Activated CD4-positive, CD25-positive, alpha-beta regulatory T cell (primary cell): ENCODE measurements at regions not wholly inside any gene's neighbourhood (a gene's known extent, or its start where the extent isn't known, plus 50 kb on each side); places are given as distances from the start of the nearest gene placed in this dataset.

Experiments used
- DNase-seq, 4 experiments: peaks; one replicate each; lab custom pipeline; 2025; lab: John Stamatoyannopoulos, UW

DNA sequence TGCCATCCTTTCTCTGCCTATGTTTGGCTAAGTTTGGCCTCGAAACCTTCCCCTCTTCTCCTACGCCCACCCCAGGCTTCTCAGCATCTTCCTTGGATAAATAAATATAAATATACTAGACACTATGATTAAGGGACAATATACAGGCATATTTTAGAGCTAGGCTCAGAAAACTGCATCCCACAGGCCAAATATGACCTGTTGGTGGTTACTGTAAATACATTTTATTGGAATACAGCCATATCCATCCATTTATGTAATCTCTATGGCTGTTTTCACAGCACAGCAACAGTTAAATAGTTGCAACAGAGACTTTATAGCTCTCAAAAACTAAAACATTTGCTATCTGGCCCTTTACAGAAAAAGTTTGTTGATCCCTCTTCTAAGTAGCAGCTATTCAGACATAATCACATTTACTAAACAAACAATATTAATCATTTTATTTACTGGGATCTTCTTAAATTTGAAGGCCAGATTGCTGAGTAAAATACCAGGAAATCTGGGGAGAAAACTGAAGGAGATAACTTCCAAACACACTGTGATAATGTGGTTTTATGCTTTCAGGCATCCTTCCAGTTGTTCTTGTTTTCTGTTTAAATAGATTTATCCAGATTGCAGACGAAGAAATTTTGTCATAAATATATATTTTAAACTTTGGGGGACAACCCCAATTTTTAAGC lies 269.7 kb upstream of the THRB start:
- no peak for DNase-seq

DNA sequence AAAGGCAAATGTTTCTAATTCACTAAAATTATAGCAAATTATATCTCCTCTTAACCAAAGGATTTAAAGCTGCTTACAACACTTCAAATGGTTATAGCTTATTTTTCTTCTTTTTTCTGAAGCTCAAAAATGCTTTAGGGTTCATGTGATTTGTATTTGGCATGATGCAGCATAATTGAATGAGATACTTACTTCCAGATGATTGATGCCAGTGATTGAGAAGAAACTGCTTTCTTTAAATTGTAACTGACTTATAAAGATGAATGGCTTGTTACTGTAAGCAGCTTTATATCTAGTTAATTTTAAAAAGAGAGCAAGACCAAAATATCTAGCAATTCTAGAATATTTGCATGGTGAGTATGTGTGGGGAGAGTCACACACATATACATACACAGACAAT lies 270.7 kb upstream of the THRB start:
- no peak for DNase-seq

DNA sequence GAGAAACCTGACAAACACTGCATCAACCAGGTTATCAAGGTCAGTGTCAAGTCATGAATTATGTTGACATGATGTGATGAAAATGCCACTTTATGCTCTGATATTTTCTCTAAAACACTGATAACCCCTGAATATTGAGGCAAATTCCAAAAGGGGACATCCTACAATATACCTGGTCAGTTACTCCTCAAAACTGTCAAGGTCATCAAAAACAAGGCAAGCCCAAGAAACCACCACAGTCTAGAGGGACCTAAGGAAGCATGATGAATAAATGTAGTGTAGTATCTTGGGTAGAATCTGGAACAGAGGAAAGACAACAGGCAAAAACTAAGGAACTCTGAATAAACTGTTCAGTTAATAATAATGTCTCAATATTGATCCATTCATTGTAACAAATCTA lies 275.3 kb upstream of the THRB start:
- no peak for DNase-seq

DNA sequence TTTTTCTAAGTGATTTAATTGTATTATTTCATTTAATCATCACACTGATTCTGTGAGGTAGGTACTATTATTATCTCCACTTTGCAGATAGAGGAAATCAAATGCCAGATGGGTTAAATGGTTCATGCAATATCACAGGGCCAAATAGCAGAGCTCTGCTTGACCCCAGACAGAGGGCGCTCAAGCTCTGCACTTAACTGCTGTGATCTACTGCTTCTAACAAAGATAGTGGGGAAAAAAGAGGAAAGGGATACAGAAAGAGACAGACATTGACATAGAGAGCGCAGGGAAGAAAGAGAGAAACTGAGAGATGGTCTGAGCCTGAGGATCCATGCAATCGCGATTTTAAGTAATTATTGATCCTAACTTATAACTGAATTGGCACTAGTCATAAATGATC lies 279.1 kb upstream of the THRB start:
- no peak for DNase-seq

DNA sequence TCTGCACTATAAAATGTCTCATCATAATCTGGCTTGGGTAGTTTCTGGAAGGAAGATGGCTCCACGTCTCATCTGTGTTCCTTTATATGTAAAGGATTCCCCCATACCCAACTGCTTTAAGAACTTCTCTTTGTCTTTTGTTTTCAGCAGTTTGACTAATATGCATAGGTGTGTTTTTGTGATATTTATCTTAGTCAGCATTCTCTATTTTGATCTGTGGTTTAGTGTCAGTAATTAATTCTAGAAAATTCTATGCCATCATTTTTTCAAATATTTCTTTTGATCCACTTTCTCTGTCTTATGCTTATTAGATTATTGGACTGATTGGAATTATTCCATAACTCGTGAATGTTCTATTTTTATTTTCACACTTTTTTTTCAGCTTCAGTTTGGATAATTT lies 286.3 kb upstream of the THRB start:
- no peak for DNase-seq

DNA sequence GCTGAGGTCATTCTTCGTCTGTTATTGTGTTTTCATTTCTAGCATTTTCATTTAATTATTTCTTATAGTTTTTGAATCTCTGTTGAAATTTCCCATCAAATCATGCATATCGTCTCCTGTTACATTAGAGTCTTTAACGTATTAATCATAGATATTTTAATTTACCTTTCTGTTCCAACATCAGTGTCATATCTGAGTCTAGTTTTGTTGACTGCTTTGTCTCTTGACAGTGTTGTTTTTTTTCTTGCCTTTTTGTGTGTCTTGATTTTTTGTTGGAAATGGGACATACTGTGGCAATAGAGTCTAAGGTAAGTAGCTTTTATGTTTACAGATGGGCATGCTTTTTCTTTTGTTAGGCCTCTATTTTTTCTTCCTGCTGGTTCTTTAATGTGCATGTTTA lies 286.8 kb upstream of the THRB start:
- DNase-seq = no peak

DNA sequence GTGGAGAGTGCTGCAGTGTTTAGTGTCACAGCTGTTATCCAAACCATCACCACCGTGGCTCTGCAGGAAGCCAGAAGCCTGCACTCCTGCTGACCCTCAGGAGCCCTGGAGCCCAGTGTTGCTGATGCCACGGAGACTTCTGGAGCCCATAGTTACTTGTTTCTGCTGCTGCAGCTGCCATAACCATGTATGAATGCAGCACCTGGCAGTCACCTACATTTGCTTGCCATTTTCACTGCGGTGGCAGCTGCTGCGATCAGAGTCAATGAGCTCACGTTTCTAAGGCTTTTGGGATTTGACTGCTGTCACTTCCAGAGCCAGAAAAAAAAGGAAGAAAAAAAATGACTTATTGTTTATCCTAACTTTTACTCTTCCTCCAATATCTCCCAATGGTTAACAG lies 299.2 kb upstream of the THRB start:
- no peak for DNase-seq

DNA sequence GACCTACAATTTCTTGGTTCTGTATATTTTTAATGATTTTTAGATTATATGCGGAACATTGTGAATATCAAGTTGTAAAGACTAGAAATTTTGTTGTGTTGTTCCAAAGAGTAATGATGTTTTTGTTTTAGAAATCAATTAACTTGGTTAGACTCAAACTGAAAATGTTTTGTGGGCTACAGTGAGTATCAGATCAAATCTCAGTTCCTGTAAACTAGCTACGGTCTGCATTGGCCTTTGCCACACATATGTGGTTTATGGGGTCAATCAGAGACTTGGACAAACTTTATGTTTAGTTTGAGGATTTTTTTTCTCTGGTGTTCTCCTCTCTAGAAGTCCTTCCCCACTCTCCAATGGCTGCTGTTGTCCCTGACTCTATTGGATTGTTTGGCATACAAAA lies 308.0 kb upstream of the THRB start:
- DNase-seq = no peak

DNA sequence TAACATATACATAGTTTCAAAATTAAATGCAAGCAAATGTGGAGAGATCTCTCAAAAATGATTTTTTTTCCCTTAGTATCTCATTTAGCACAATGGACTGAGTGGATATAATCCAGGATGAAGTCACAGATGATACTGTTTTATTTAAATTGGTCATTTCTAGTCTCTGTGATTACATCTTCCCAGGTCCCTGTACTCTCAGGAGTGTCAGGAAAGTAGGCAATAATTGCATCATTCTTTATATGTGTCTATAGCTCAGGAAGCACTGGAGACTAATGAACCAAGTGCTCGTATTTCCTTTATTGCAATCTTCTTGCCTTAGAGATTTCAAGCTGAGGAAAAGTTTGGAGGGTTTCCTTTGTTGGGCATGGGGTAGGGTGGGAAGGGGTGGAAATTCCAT lies 309.4 kb upstream of the THRB start:
- no peak for DNase-seq

DNA sequence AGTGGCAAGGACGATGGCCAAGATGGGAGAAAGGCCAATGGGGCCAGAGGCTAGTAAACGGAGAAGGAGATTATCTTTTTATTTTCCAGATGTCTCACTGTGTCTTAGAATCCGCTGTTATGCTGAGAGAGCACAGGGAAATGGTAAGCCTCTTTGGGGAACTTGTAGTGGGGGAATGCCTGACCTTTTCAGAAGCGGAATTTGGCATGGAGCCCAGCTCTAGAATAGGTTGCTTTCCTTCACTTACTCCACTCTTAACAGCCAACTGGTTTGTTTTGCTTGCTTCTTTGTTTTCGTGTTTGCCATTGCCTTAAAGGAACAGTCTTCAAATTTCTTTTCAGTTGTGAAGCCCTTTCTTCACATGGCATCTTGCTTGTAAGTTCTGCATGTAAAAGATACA lies 316.2 kb upstream of the THRB start:
- DNase-seq = no peak

DNA sequence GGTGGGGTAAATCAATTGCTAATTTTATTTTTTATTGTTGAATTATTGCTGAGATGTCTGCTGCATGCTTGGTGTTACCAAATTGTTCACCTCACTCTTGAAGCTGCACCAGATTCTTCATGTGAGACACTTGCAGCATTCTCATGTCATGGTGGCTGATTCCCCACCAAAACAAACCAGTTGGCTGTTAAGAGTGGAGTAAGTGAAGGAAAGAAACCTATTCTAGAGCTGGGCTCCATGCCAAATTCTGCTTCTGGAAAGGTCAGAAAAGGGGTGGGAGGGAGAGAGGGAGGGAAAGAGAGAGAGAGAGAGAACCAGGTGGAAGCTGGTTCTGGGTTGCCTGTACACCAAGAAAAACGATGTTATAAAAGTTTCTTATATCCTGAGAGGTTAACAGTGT lies 317.5 kb upstream of the THRB start:
- no peak for DNase-seq

DNA sequence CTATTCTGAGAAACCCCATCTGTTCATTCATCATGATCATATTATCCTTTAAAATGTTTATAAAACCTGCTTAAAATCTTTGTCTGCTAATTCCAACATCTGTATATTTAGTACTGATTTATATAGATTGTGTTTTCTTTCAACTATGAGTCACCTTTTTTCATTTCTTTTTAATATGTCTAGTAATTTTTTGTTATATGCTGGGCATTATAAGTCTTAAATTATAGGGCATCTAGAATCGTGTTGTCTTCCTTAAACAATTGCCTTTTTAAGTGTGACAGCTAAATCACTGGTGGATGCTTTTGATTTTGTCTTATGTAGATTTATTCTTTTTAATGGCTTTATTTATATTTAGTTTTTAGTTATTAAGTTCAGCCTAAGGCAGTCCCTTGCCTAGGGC lies 323.4 kb upstream of the THRB start:
- no peak for DNase-seq

DNA sequence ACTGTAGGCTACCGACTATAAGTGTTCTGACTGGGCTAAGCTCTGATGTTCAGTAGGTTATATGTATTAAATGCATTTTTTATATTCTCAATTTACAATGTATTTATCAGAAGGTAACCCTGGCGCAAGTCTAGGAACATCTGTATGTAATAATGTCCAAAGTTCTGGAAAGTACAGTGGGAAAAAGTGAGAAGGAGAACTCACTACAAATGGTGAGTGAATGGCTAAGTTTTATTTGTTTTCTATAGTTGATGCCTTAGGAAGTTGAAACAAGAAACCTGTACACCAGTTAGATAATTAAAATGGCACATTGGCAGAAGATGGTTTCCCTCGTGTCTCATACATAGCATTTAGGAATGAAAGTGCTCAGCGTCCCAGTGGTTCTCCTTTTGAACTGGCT lies 333.4 kb upstream of the THRB start:
- DNase-seq = no peak

DNA sequence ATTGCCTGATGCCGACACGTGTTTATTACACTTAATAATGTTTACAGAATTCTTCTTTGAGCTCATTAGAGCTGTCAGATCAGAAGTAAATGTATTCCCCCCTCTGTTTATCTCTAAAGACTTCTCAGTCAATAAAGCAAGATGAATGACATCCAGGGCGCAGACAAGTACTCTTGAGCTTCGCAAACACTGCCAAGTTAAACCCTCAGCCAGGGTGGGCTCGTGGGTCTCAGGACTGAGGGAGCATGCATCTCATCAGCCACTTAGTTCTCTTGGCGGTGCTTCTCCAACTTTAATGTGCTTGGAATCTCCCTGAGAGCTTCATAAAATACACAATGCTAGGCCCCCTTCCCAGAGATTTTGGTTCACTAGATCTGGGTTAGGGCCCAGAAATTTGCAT lies 333.9 kb upstream of the THRB start:
- no peak for DNase-seq

DNA sequence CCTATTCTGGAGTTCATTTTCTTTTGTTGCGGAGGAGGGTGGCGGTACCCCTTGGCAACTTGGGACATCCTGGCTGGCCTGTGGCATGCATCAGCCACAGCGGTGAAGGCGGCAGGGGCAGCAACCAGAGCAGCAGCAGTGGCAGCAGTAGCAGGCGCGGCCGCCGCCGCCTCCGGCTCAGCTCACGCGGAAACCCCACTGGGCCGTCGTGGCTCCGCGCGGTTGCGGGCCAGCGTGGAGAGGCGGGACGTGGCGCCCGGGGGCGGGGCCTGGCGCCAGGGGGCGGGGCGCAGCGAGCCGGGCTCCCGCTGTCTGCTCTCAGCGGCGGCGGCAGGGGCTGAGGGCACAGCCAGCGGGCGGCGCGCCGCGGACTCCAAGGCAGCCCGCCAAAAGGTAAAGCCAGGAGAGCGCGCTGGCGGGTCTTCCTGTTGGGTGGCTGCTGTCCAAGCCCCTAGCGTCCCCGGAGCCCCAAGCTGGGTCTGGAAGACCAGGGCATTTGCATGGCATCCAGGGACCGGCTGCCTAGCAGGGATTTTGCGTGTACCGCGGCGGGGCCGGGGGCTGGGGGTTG lies 334.4 kb upstream of the THRB start:
- no peak for DNase-seq

DNA sequence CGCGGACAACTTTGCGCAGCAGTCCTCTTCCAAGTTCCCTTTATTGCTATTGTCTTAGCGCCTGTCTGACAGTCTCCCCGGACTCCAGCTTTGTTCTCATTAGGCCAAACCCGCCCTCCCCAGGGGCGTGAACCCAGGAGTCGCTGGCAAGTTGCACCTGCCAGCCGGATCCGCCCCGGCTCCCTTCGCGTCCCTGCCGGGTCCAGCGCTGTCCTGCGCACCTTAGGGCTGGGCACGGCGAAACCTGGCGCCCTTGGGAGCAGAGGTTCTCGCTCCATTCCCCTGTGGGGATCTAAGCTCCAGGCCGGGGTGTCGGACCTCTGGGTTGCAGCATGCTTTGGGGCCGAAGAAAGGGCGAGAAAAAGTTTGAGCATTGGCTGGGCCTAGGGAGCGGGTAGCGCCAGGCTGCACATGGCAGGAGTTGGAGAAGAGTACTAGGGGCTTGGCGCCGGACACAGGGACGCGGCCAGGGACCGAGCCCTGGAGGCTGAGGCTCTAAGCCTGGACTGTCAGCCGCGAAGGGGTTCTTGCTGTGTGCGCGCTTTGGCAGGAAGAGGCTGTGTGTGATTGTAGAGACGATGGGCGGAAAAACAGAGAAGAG lies 335.1 kb upstream of the THRB start:
- no peak for DNase-seq

DNA sequence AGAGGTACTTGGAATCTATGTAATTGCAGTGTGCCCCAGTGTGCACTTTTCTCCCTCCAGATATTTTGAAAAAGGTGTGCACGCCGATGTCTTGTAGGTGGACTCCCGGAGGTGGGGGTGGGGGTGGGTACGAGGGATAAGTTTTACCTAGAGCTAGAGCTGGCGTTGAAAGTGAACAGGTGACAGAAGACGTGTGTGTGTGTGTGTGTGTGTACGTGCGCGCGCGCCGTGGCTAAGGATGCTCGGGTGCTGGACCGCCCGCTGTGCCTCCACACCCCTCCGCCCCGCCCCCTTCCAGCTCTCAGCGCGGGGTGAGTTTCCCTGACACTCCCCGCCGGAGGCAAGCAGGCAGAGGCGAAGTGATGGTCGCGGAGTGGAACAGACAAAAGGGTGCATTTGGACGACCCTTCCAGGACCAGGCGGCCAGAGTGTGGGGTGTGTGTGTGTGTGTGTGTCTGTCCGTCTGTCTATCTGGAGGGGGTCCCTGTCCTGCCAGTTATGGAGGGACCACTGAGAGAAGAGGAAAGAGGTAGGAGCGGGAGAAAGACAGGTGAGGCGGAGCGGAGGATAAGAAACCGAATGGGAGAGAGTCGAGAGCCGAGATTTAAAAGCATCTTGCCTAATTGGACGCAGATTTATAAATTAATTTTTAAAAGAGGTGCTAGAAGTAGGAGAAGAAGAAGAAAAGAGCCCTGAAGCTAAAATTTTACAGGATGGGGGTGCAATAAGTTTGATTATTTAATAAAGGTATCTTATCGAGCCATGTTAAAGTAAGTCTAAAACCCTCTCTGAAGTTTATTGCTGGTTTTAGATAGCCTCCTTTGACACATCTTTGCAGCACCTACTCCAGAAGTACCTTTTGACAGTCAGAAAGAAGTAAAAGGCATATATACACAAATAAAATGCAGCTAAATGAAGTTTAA lies 335.8 kb upstream of the THRB start:
- no peak for DNase-seq

DNA sequence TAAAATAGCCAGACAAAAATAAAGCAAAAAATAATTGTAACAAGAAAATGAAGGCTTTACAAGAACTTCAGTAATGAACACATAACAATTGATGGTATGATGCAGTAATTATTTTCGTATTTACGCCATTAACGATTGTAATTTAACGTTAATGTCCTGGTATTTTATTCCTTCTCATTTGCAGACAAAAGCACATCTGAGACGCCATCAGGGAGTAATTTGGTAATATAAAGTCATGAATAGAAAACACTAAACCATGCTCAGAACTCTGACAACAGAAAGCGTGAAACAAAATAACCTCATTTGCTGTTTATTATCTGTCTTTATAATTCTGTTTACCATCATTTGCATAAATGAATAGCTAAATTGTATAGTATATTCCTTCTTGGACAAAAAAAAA lies 336.6 kb upstream of the THRB start:
- no peak for DNase-seq

DNA sequence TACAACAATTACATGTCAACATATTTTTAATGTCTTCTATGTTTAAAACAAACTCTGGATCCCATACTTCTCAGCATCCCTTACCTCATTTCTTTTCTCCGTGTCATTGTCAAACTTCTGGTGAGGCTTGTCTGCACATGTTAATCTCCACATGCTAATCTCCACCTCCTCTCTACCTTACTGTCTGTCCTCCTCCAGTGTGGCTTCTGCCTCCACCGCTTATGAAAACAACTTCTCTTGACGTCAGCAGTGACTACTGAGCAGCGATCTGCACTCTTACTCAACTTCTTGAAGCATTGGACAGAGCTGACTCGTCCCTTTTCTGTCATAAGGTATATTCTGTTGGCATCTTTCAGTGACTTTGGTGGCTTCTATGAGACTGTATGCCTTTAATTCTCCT lies 338.2 kb upstream of the THRB start:
- DNase-seq = no peak

DNA sequence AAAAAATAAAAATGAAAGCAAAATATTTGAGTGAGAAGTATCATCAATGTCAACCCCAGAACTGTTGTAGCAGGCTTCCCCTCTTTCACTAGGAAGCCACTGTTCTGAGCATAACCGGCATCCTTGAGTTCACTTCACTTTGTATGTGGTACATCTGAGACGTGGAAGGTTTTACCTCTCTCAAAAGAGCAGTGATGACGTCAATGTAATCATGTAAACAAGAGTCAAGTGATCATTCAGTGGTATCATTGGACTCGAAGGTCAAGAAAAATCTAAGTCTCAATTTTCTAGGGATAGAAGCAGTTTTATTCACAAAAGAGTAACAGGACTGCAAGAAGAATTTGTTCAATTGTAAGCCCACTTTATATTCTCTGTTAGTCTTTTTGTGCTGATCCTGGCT lies 339.8 kb upstream of the THRB start:
- DNase-seq = no peak

DNA sequence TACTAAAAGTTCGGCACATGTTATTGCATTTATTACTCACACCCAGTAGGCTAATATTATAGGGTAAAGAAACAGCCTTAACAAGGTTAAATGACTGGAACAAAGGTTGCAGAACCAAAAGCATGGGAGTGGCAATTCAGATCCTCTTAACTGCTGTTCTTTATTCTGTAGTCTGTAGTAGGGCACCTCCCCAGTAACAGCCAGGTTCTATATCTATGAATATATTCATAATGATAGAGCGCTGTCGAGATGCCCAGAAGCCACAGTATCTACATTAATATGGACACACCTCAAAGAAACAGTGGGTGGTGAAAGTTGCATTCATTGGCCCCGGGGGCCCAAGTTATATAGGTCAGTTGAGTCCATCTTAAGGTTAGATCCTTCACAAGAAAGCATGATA lies 340.9 kb upstream of the THRB start:
- no peak for DNase-seq

DNA sequence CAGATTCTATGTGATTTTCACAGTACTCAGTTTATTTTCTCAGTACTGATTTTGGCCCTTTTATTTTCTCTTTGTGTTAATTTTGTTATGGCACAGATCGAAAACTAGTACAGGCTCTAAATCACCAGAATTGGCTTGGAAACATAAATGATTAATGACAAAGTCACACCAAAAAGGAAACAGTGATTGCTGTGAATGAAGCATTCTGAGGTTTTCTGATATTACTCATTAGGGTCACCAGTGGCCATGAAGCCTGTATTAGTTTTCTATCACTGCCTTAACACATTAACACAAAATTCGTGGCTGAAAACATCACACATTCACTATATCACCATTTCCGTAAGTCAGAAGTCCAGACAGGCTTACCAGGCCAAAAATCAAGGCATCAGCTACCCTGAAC lies 343.0 kb upstream of the THRB start:
- DNase-seq = no peak

DNA sequence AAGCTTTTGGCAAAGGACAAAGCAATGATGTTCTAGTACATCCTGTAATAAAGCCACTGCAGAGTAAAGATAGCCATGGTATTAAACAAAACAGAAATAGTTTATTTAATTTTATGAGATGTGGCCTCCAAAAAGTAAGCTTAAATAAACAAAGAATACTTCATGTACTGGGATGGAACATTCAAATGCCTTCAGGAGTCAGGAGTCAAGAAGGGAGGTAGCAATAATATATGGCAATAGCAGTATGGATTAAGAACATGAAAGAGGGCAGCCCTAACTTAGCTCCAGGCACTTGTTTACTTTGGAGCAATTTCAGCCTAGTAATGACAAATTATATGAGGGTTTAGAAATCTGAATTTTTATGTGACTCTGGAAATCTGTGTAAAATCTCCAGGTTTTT lies 343.9 kb upstream of the THRB start:
- no peak for DNase-seq
